A549 (cell line): ENCODE measurements at regions not wholly inside any gene's neighbourhood (a gene's known extent, or its start where the extent isn't known, plus 50 kb on each side); places are given as distances from the start of the nearest gene placed in this dataset.

Source experiments
- ATAC-seq, 2 experiments: fragments of 200-7000 bp in 1 of 2; fragments of >200 bp in 1 of 2; cut with Nextera tagmentation in 1 of 2; cut with Tn5 transposase in 1 of 2; 3 replicates each; pipeline versions ENCODE4 v1.8.0 to v1.9.1; 2018 to 2020; ENCODE audit warnings: mild to moderate bottlenecking in 1 of 2, moderate library complexity in 1 of 2
- CTCF ChIA-PET: fragments of 300-600 bp; sonication (Branson Sonifier 250); formaldehyde crosslinking; extraction: SDS; loops from one replicate; lab custom pipeline; 2021; ENCODE audit warnings: antibody characterized with exemption, inconsistent platforms; lab: Yijun Ruan, JAX
- POLR2A ChIA-PET: fragments of 350-600 bp; formaldehyde crosslinking; extraction: SDS; loops from one replicate; lab custom pipeline; 2021; ENCODE audit warnings: antibody characterized with exemption, inconsistent platforms; lab: Yijun Ruan, JAX
- DNase-seq, 2 experiments: peaks; one replicate each; pipeline versions ENCODE4 v3.0.0 to v3.0.0-alpha.2; 2011 to 2016; ENCODE audit warnings: low read depth in 1 of 2, low spot score in 1 of 2
- FAIRE-seq: peaks from 2 replicates; lab custom pipeline; 2011; peaks lifted over from hg19 to GRCh38; lab: Jason Lieb, UNC
- H3K27ac ChIP-seq, 2 experiments: fragments of >200 bp; sonication (Bioruptor Twin); formaldehyde crosslinking; 3 replicates each; pipeline ENCODE4 v1.5.1; 2016 to 2017
- H3K4me1 ChIP-seq: fragments of >200 bp; sonication (Bioruptor Twin); formaldehyde crosslinking; 3 replicates; pipeline ENCODE4 v1.6.1; 2016
- H3K4me2 ChIP-seq: fragments of >200 bp; sonication (Bioruptor Twin); formaldehyde crosslinking; 3 replicates; pipeline ENCODE4 v1.6.1; 2016
- H3K4me3 ChIP-seq: fragments of >200 bp; sonication (Bioruptor Twin); formaldehyde crosslinking; 3 replicates; pipeline ENCODE4 v1.5.1; 2016
- H3K9me3 ChIP-seq: fragments of >200 bp; sonication (Bioruptor Twin); formaldehyde crosslinking; 3 replicates; pipeline ENCODE4 v1.6.1; 2016
- CHD2 ChIP-seq: fragments of 150-350 bp; IDR thresholded peaks from 2 replicates; pipeline ENCODE4 v1.6.1; 2014; ENCODE audit warnings: low read length; ENCODE audit not compliant: partially characterized antibody
- EHMT2 ChIP-seq: fragments of 200-600 bp; sonication (generic); IDR thresholded peaks from 2 replicates; pipeline ENCODE4 v1.6.1; 2016; ENCODE audit warnings: antibody characterized with exemption, low read depth, mild to moderate bottlenecking, moderate library complexity
- ESRRA ChIP-seq: fragments of 150-350 bp; IDR thresholded peaks from 2 replicates; pipeline ENCODE4 v1.6.1; 2014; ENCODE audit warnings: mild to moderate bottlenecking, low read length, borderline replicate concordance
- FOSB ChIP-seq: fragments of 250-450 bp; sonication (Bioruptor Pico); IDR thresholded peaks from 2 replicates; pipeline ENCODE4 v1.5.0; 2020; ENCODE audit warnings: mild to moderate bottlenecking, moderate library complexity
- GATA3 ChIP-seq: IDR thresholded peaks from 2 replicates; pipeline ENCODE4 v1.6.1; 2012; ENCODE audit warnings: borderline replicate concordance
- HDAC2 ChIP-seq: fragments of 200-600 bp; sonication (generic); IDR thresholded peaks from 2 replicates; pipeline ENCODE4 v1.6.1; 2016
- HOXA7 ChIP-seq: fragments of 250-450 bp; sonication (Bioruptor Pico); IDR thresholded peaks from 2 replicates; pipeline ENCODE4 v1.5.0; 2020; ENCODE audit warnings: mild to moderate bottlenecking, moderate library complexity
- HOXB13 ChIP-seq: fragments of 250-450 bp; sonication (Bioruptor Pico); IDR thresholded peaks from 2 replicates; pipeline ENCODE4 v1.5.0; 2020; ENCODE audit warnings: low read depth, mild to moderate bottlenecking, moderate library complexity
- KDM5A ChIP-seq: fragments of 200-600 bp; sonication (generic); IDR thresholded peaks from 2 replicates; pipeline ENCODE4 v1.6.1; 2016; ENCODE audit warnings: antibody characterized with exemption, mild to moderate bottlenecking
- MAFK ChIP-seq: fragments of 450-650 bp; IDR thresholded peaks from 2 replicates; pipeline ENCODE4 v1.6.1; 2014; ENCODE audit not compliant: partially characterized antibody
- MAZ ChIP-seq: fragments of 150-350 bp; IDR thresholded peaks from 2 replicates; pipeline ENCODE4 v1.6.1; 2014; ENCODE audit warnings: antibody characterized with exemption, low read depth, low read length, borderline replicate concordance
- NFE2L2 ChIP-seq: fragments of 150-350 bp; conservative IDR thresholded peaks from 2 replicates; pipeline ENCODE4 v1.6.1; 2014; ENCODE audit warnings: low read length
- PHF8 ChIP-seq: fragments of 200-600 bp; sonication (generic); IDR thresholded peaks from 2 replicates; pipeline ENCODE4 v1.6.1; 2016; ENCODE audit warnings: low read depth, mild to moderate bottlenecking, antibody characterized with exemption, moderate library complexity, borderline replicate concordance
- POLR2A ChIP-seq: IDR thresholded peaks from 2 replicates; pipeline ENCODE4 v1.6.1; 2012; ENCODE audit warnings: mild to moderate bottlenecking, low read length
- POLR2AphosphoS2 ChIP-seq: conservative IDR thresholded peaks from 2 replicates; pipeline ENCODE4 v1.6.1; 2012; ENCODE audit warnings: low read length, improper control_type of control experiment, inconsistent platforms
- RAD21 ChIP-seq, 2 experiments: fragments of >200 bp in 1 of 2; sonication (Bioruptor Twin) in 1 of 2; formaldehyde crosslinking in 1 of 2; IDR thresholded peaks in 1 of 2; conservative IDR thresholded peaks in 1 of 2; 2 replicates in 1 of 2; 3 replicates in 1 of 2; pipeline ENCODE4 v1.6.1; 2012 to 2018; ENCODE audit warnings: inconsistent platforms in 1 of 2
- RCOR1 ChIP-seq: fragments of 150-350 bp; IDR thresholded peaks from 2 replicates; pipeline ENCODE4 v1.6.1; 2014; ENCODE audit warnings: antibody characterized with exemption, low read length, low read depth
- RNF2 ChIP-seq: fragments of 200-600 bp; sonication (generic); IDR thresholded peaks from 2 replicates; pipeline ENCODE4 v1.6.1; 2016; ENCODE audit warnings: low read depth, mild to moderate bottlenecking, antibody characterized with exemption, moderate library complexity, borderline replicate concordance
- SMC3 ChIP-seq: fragments of >200 bp; sonication (Bioruptor Twin); formaldehyde crosslinking; IDR thresholded peaks from 3 replicates; pipeline ENCODE4 v1.6.1; 2018; ENCODE audit warnings: inconsistent platforms
- SREBF2 ChIP-seq: fragments of 450-650 bp; IDR thresholded peaks from 2 replicates; pipeline ENCODE4 v1.6.1; 2014; ENCODE audit warnings: mild to moderate bottlenecking, moderate library complexity
- ZNF302 ChIP-seq: fragments of 250-450 bp; sonication (Bioruptor Pico); IDR thresholded peaks from 2 replicates; pipeline ENCODE4 v1.9.0; 2021; ENCODE audit warnings: inconsistent platforms, mild to moderate bottlenecking, moderate library complexity
- ZSCAN20 ChIP-seq: fragments of 250-450 bp; sonication (Bioruptor Pico); IDR thresholded peaks from 2 replicates; pipeline ENCODE4 v1.8.0; 2022; ENCODE audit warnings: mild to moderate bottlenecking, moderate library complexity
- WGBS: methylation state at CpG from one replicate; pipeline ENCODE4 v1.1.6; 2017; ENCODE audit errors: missing lambda C conversion rate; 5-methylcytosine and 5-hydroxymethylcytosine counted together
- TF ChIP-seq, protein P1 (sequence below): fragments of 250-450 bp; sonication (Bioruptor Pico); IDR thresholded peaks from 2 replicates; pipeline ENCODE4 v1.5.0; 2021; ENCODE audit warnings: mild to moderate bottlenecking, moderate library complexity, borderline replicate concordance
- TF ChIP-seq, protein P2 (sequence below): fragments of 250-450 bp; sonication (Bioruptor Pico); IDR thresholded peaks from 2 replicates; pipeline ENCODE4 v1.5.0; 2020; ENCODE audit warnings: low read depth, mild to moderate bottlenecking, moderate library complexity
- TF ChIP-seq, protein P3 (sequence below): fragments of 450-650 bp; IDR thresholded peaks from 2 replicates; pipeline ENCODE4 v1.6.1; 2014; ENCODE audit warnings: antibody characterized with exemption
- TF ChIP-seq, protein P4 (sequence below): IDR thresholded peaks from 2 replicates; pipeline ENCODE4 v1.6.1; 2012
- TF ChIP-seq, protein P5 (sequence below): fragments of 200-600 bp; sonication (generic); IDR thresholded peaks from 2 replicates; pipeline ENCODE4 v1.6.1; 2016; ENCODE audit warnings: antibody characterized with exemption, mild to moderate bottlenecking, moderate library complexity
- TF ChIP-seq, protein P6 (sequence below): IDR thresholded peaks from 2 replicates; pipeline ENCODE4 v1.6.1; 2012
- TF ChIP-seq, protein P7 (sequence below): IDR thresholded peaks from 2 replicates; pipeline ENCODE4 v1.6.1; 2012; ENCODE audit warnings: low read depth, borderline replicate concordance

DNA sequence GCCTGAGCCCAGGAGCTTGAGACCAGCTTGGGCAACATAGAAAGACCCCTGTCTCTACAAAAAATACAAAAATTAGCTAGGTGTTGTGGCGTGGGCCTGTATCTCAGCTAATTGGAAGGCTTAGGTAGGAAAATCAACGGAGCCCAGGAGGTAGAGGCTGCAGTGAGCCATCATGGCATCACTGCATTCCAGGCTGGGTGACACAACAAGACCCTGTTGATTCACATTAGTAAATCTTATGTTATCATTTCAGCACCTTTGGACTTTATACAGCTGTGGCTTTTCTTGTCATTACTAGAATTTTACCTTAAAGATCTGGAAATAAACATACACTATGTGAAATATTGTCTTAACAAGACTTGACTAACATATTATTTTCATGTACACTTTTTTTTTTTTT lies 185.0 kb downstream of the ZNF608 start:
- Histone ChIP-seq H3K27ac (no peak overlapping the region), H3K4me1 (no peaks in the 10 kb centered on the region), H3K4me3 (no peak overlapping the region), H3K9me3 (no peaks in the 10 kb centered on the region), H3K4me2 (no peak overlapping the region)
- TF ChIP-seq, protein P1, sequence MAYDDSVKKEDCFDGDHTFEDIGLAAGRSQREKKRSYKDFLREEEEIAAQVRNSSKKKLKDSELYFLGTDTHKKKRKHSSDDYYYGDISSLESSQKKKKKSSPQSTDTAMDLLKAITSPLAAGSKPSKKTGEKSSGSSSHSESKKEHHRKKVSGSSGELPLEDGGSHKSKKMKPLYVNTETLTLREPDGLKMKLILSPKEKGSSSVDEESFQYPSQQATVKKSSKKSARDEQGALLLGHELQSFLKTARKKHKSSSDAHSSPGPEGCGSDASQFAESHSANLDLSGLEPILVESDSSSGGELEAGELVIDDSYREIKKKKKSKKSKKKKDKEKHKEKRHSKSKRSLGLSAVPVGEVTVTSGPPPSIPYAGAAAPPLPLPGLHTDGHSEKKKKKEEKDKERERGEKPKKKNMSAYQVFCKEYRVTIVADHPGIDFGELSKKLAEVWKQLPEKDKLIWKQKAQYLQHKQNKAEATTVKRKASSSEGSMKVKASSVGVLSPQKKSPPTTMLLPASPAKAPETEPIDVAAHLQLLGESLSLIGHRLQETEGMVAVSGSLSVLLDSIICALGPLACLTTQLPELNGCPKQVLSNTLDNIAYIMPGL = no peak
- TF ChIP-seq, protein P2, sequence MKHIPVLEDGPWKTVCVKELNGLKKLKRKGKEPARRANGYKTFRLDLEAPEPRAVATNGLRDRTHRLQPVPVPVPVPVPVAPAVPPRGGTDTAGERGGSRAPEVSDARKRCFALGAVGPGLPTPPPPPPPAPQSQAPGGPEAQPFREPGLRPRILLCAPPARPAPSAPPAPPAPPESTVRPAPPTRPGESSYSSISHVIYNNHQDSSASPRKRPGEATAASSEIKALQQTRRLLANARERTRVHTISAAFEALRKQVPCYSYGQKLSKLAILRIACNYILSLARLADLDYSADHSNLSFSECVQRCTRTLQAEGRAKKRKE = no peak
- TF ChIP-seq ZNF302 (CRISPR knock-in tag) = no peak
- TF ChIP-seq HDAC2 = no peak
- TF ChIP-seq MAZ = no peak
- no peak for TF ChIP-seq EHMT2
- no peak for TF ChIP-seq NFE2L2
- no peak for TF ChIP-seq GATA3
- no peak for TF ChIP-seq SMC3
- TF ChIP-seq, protein P3, sequence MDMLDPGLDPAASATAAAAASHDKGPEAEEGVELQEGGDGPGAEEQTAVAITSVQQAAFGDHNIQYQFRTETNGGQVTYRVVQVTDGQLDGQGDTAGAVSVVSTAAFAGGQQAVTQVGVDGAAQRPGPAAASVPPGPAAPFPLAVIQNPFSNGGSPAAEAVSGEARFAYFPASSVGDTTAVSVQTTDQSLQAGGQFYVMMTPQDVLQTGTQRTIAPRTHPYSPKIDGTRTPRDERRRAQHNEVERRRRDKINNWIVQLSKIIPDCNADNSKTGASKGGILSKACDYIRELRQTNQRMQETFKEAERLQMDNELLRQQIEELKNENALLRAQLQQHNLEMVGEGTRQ = no peak
- TF ChIP-seq MAFK = no peak
- no peak for TF ChIP-seq ZSCAN20 (CRISPR knock-in tag)
- TF ChIP-seq, protein P4, sequence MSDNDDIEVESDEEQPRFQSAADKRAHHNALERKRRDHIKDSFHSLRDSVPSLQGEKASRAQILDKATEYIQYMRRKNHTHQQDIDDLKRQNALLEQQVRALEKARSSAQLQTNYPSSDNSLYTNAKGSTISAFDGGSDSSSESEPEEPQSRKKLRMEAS = no peak
- no peak for TF ChIP-seq KDM5A
- no peak for TF ChIP-seq HOXA7 (CRISPR knock-in tag)
- FAIRE-seq (no peak), DNase-seq (no peak), ATAC-seq (no peak)
- WGBS = 53% methylated on average over 2 of the region's 2 CpGs
- ChIA-PET CTCF (no interaction called here), POLR2A (no interaction called here)

DNA sequence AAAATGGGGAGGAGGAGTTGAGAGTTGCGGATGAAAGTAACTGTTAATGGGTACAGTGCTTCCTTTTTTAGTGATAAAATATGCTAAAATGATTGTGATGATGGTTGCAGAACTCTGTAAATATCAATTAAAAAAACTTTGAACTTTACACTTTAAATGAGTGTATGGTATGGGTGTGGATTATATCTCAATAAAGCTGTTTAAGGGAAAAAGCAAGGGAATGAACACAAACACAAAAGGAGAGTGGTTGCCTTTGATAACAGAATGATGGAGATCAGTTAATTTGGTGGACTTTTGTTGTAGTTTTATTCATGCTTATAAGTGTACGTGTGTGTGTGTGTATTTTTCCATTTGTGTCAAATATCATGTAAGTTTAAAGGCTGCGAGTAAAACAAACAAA lies 186.1 kb downstream of the ZNF608 start:
- H3K9me3 ChIP-seq = no peaks in the 10 kb centered on the region
- 80% methylated on average over 3 of the region's 3 CpGs for WGBS
- no peak overlapping the region for H3K4me2 ChIP-seq
- H3K27ac ChIP-seq = no peak overlapping the region
- no peak overlapping the region for H3K4me3 ChIP-seq
- ChIA-PET POLR2A (interaction anchor here (0.6 kb wide), 1 partner anchor 592 kb away, joined by 3 read pairs; no protein-coding TSS in a partner anchor), CTCF (no interaction called here)
- FAIRE-seq (no peak), DNase-seq (no peak), ATAC-seq (no peak)
- no peak for TF ChIP-seq ESRRA
- TF ChIP-seq RNF2 = no peak
- TF ChIP-seq RAD21 (conservative IDR thresholded peaks at IDR 0.05 in 1 of 2, IDR thresholded peaks at IDR 0.05 in 1 of 2) = no peak
- TF ChIP-seq, protein P5, sequence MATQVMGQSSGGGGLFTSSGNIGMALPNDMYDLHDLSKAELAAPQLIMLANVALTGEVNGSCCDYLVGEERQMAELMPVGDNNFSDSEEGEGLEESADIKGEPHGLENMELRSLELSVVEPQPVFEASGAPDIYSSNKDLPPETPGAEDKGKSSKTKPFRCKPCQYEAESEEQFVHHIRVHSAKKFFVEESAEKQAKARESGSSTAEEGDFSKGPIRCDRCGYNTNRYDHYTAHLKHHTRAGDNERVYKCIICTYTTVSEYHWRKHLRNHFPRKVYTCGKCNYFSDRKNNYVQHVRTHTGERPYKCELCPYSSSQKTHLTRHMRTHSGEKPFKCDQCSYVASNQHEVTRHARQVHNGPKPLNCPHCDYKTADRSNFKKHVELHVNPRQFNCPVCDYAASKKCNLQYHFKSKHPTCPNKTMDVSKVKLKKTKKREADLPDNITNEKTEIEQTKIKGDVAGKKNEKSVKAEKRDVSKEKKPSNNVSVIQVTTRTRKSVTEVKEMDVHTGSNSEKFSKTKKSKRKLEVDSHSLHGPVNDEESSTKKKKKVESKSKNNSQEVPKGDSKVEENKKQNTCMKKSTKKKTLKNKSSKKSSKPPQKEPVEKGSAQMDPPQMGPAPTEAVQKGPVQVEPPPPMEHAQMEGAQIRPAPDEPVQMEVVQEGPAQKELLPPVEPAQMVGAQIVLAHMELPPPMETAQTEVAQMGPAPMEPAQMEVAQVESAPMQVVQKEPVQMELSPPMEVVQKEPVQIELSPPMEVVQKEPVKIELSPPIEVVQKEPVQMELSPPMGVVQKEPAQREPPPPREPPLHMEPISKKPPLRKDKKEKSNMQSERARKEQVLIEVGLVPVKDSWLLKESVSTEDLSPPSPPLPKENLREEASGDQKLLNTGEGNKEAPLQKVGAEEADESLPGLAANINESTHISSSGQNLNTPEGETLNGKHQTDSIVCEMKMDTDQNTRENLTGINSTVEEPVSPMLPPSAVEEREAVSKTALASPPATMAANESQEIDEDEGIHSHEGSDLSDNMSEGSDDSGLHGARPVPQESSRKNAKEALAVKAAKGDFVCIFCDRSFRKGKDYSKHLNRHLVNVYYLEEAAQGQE = no peak
- TF ChIP-seq, protein P6, sequence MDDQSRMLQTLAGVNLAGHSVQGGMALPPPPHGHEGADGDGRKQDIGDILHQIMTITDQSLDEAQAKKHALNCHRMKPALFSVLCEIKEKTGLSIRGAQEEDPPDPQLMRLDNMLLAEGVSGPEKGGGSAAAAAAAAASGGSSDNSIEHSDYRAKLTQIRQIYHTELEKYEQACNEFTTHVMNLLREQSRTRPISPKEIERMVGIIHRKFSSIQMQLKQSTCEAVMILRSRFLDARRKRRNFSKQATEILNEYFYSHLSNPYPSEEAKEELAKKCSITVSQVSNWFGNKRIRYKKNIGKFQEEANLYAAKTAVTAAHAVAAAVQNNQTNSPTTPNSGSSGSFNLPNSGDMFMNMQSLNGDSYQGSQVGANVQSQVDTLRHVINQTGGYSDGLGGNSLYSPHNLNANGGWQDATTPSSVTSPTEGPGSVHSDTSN = no peak
- no peak for TF ChIP-seq POLR2AphosphoS2
- no peak for TF ChIP-seq CHD2
- TF ChIP-seq ZSCAN20 (CRISPR knock-in tag) = no peak
- TF ChIP-seq, protein P7, sequence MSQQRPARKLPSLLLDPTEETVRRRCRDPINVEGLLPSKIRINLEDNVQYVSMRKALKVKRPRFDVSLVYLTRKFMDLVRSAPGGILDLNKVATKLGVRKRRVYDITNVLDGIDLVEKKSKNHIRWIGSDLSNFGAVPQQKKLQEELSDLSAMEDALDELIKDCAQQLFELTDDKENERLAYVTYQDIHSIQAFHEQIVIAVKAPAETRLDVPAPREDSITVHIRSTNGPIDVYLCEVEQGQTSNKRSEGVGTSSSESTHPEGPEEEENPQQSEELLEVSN = no peak
- TF ChIP-seq POLR2A = no peak
- TF ChIP-seq HOXB13 (CRISPR knock-in tag) = no peak
- no peak for TF ChIP-seq FOSB (CRISPR knock-in tag)
- TF ChIP-seq KDM5A = no peak
- no peak for TF ChIP-seq MAFK
- no peak for TF ChIP-seq RCOR1
- no peak for TF ChIP-seq SREBF2
- no peak for TF ChIP-seq PHF8
- no peaks in the 10 kb centered on the region for H3K4me1 ChIP-seq
